LHCN-M2 (cell line): ENCODE measurements at regions not wholly inside any gene's neighbourhood (a gene's known extent, or its start where the extent isn't known, plus 50 kb on each side); places are given as distances from the start of the nearest gene placed in this dataset.

Experiments
- DNase-seq: peaks from one replicate; pipeline ENCODE4 v3.0.0-alpha.2; 2012; ENCODE audit warnings: low read depth

DNA sequence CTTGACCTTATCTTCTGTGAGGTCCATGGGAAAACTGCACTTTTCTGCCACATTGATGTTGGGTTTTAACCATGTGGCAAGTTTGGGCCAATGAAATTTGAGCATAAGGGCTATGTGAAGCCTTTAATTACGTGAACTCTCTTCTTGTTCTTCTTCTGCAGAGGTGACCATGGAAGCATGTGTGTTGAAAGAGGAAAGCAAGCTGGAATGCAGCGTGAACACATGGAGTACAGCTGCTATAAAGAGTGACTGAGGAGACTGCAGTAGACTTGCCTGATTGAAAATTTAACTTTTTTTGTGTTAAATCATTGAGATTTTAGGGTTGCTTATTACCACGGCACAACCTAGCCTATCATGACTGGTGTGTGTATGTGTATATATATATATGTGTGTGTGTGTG, 347.3 kb downstream of the ZIC1 start:
- no peak for DNase-seq

DNA sequence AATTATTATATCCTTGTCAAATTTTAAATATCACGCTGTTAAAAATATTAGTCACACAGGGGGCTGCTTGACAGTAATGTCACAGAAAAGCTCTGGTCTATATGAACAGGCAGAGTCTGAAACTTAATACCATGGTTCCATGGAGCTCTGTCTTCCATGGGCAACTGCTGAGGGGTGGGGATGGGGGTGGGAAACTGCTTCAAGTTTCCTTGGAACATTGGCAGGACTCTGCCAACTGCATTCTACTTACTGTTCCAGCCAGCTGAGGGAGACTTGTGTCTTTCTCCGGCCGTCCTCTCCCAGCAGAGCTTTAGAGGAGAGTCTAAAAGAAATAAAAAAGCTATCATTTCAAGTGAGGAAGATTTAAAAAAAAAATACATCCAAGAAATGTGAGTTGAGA, 348.7 kb downstream of the ZIC1 start:
- no peak for DNase-seq

GRCh38 chr3:147758771-147759170, 349.6 kb downstream of the ZIC1 start:
- no peak for DNase-seq

GRCh38 chr3:147760085-147760484, 350.9 kb downstream of the ZIC1 start:
- no peak for DNase-seq

- peak; percentile 24 for DNase-seq
Observed at GRCh38 chr3:147760941-147761340, 351.8 kb downstream of the ZIC1 start.

- no peak for DNase-seq
Observed at GRCh38 chr3:147773116-147773630, 364.0 kb downstream of the ZIC1 start.

DNA sequence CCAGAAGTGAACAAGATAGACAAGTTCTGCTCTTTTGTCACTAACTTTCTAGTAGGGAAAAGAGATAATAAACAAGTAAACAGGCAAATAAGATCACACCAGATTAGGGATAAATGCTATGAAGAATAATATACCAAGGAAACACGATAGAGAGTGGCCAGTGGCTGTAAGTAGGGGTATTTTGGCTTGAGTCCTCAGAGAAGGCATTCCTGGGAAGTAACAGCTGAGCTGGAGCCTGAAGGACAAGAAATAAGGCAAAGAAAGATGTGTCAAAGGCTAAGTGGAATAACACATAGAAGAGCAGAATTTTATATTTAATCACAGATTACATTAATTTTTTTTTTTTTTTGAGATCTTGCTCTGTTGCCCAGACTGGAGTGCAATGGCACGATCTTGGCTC, 366.2 kb downstream of the ZIC1 start:
- no peak for DNase-seq

- peak; percentile 27 for DNase-seq
Observed at GRCh38 chr3:147775816-147776530, 366.8 kb downstream of the ZIC1 start.

GRCh38 chr3:147793841-147794240, 384.7 kb downstream of the ZIC1 start:
- no peak for DNase-seq

DNA sequence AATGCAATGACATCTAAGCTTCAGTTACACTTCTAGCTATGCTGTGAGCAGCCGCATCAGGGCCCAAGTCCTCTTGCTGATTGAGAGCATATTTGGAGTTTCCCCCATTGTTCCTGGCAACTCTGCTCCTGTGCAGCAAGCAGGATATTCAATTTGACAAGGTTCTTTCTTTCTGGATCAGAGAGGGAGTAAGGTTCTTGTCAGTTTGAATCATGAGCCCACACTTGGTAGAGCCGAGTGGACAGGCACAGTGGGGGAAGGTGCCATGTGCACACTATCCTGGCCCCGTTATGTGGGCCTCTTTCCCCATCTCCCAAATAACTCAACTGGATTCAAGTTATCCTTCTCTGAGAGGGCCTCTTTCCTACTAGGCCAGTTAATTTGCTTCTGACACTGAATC, 385.4 kb downstream of the ZIC1 start:
- no peak for DNase-seq

GRCh38 chr3:147795418-147795817, 386.3 kb downstream of the ZIC1 start:
- DNase-seq = no peak

GRCh38 chr3:147797095-147797494, 387.9 kb downstream of the ZIC1 start:
- peak; percentile 59 for DNase-seq

- peak; percentile 31 for DNase-seq
Observed at GRCh38 chr3:147799601-147800000, 390.4 kb downstream of the ZIC1 start.

DNA sequence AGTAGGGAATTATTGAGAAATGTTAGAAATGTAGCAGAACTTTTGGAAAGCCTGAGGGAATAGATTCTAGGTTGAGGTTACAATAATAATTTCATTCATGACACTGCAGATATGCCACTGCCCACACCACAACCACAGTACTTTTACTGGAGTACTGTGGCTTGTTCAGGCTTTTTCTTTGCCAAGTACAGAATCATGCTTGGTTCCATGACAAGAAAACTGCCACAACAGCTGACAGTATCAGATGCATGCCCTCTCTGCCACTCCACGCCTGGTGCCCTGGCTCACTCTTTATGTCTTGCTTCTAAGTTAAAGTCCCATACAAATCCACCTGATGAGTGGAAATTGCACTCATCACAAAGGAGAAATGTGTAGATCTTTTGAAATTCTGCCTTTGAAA, 398.6 kb downstream of the ZIC1 start:
- DNase-seq = peak; percentile 56

DNA sequence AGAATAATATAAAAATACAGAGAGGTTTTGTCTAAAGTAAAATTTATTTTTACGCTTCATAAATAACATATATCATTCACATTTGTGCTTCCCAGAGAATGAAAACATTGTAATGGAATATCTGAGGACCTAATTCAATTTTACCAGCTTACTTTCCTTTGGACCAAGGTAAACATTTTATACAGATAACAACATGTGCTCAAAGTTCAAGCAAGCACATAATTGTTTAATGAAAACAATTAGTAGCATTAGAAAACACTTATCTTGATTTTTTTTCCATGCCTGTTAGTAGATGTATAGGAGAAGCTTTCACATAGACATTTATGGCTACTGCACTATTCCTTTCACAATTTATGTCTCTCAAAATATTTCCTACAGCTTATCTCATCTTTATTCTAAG, 400.0 kb downstream of the ZIC1 start:
- no peak for DNase-seq

GRCh38 chr3:147812186-147812911, 403.2 kb downstream of the ZIC1 start:
- no peak for DNase-seq

GRCh38 chr3:147813256-147813655, 404.1 kb downstream of the ZIC1 start:
- DNase-seq = peak; percentile 25

DNA sequence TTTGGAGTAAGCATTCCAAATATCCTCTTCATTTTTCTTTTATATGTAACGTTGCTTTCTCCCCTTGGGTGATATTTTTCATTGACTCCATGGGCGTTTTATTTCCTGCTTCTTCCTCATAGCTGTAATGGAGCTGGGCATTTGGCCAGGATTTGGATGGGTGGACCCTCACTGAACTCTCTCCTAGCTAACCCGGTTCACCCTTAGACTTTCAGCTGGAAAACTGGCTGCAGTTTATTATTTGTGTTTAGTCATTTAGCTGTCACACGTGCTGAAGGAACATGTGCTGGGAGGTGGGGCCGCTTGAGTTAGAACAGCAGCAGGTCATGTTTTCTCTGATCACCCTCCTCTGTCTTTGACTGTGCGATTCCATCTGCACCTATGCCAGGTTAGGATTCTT, 407.6 kb downstream of the ZIC1 start:
- DNase-seq = peak; percentile 47

- no peak for DNase-seq
Observed at GRCh38 chr3:147832611-147833010, 423.4 kb downstream of the ZIC1 start.

GRCh38 chr3:147836330-147836729, 427.2 kb downstream of the ZIC1 start:
- no peak for DNase-seq

GRCh38 chr3:147838652-147839051, 429.5 kb downstream of the ZIC1 start:
- peak; percentile 29 for DNase-seq

- peak; percentile 7 for DNase-seq
Observed at GRCh38 chr3:147843331-147843730, 434.2 kb downstream of the ZIC1 start.

GRCh38 chr3:147846293-147846692, 437.1 kb downstream of the ZIC1 start:
- DNase-seq = no peak
